Mammary epithelial cell (primary cell): ENCODE measurements at regions not wholly inside any gene's neighbourhood (a gene's known extent, or its start where the extent isn't known, plus 50 kb on each side); places are given as distances from the start of the nearest gene placed in this dataset.
"Not testable (repeated sequence)": the region's sequence is repeated elsewhere in the genome, so short reads cannot be mapped to it uniquely, and the experiment has no call there.

Experiments
- EZH2 ChIP-seq: IDR thresholded peaks from 2 replicates; pipeline ENCODE4 v1.6.1; 2012; ENCODE audit warnings: low read length, inconsistent platforms, borderline replicate concordance
- TF ChIP-seq, protein P1 (sequence below), 2 donors: IDR thresholded peaks in 1 of 2; conservative IDR thresholded peaks in 1 of 2; 2 replicates each; pipeline ENCODE4 v1.5.1; 2011 to 2012; ENCODE audit warnings: inconsistent platforms in 2 of 2, low read length in 2 of 2, mild to moderate bottlenecking in 2 of 2, control low read depth in 1 of 2, low read depth in 1 of 2; ENCODE audit not compliant: insufficient read depth in 1 of 2; ENCODE audit errors: extremely low read depth in 1 of 2

- TF ChIP-seq, protein P1, sequence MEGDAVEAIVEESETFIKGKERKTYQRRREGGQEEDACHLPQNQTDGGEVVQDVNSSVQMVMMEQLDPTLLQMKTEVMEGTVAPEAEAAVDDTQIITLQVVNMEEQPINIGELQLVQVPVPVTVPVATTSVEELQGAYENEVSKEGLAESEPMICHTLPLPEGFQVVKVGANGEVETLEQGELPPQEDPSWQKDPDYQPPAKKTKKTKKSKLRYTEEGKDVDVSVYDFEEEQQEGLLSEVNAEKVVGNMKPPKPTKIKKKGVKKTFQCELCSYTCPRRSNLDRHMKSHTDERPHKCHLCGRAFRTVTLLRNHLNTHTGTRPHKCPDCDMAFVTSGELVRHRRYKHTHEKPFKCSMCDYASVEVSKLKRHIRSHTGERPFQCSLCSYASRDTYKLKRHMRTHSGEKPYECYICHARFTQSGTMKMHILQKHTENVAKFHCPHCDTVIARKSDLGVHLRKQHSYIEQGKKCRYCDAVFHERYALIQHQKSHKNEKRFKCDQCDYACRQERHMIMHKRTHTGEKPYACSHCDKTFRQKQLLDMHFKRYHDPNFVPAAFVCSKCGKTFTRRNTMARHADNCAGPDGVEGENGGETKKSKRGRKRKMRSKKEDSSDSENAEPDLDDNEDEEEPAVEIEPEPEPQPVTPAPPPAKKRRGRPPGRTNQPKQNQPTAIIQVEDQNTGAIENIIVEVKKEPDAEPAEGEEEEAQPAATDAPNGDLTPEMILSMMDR (conservative IDR thresholded peaks at IDR 0.05 in 1 of 2, IDR thresholded peaks at IDR 0.05 in 1 of 2; ENCODE audit: extremely low read depth in 1 of 2, insufficient read depth in 1 of 2, low read depth in 1 of 2, low read length in 2 of 2), result not testable (repeated sequence)
- not testable (repeated sequence) for TF ChIP-seq EZH2
Observed at GRCh38 chr5:42979242-42979641, 60.9 kb downstream of the ANXA2R start.
